Epidermal melanocyte (primary cell): ENCODE measurements at regions not wholly inside any gene's neighbourhood (a gene's known extent, or its start where the extent isn't known, plus 50 kb on each side); places are given as distances from the start of the nearest gene placed in this dataset.
"Not testable (repeated sequence)": the region's sequence is repeated elsewhere in the genome, so short reads cannot be mapped to it uniquely, and the experiment has no call there.

Source experiments
- DNase-seq: peaks from one replicate; pipeline ENCODE4 v3.0.0; 2011; ENCODE audit warnings: low spot score; ENCODE audit not compliant: insufficient read length

GRCh38 chr15:70602834-70603560 is 160.4 kb downstream of the UACA start:
- no peak for DNase-seq

- no peak for DNase-seq
Measured at GRCh38 chr15:70602281-70602680, 161.1 kb downstream of the UACA start.

- DNase-seq: no peak
Measured at GRCh38 chr15:70597945-70598344, 165.4 kb downstream of the UACA start.

GRCh38 chr15:70597056-70597603 is 166.2 kb downstream of the UACA start:
- no peak for DNase-seq

GRCh38 chr15:70596354-70597055 is 166.9 kb downstream of the UACA start:
- DNase-seq: no peak

GRCh38 chr15:70593795-70594194 is 169.6 kb downstream of the UACA start:
- DNase-seq: no peak

- DNase-seq: no peak
Measured at GRCh38 chr15:70589728-70590127, 173.6 kb downstream of the UACA start.

- DNase-seq: peak; percentile 59
Measured at GRCh38 chr15:70589221-70589620, 174.1 kb downstream of the UACA start.

GRCh38 chr15:70588613-70589012 is 174.7 kb downstream of the UACA start:
- DNase-seq: no peak

- DNase-seq: no peak
Measured at GRCh38 chr15:70587896-70588567, 175.3 kb downstream of the UACA start.

GRCh38 chr15:70587012-70587634 is 176.2 kb downstream of the UACA start:
- not testable (repeated sequence) for DNase-seq

- DNase-seq: no peak
Measured at GRCh38 chr15:70586241-70586640, 177.1 kb downstream of the UACA start.

- DNase-seq: no peak
Measured at GRCh38 chr15:70585707-70586034, 177.7 kb downstream of the UACA start.

- no peak for DNase-seq
Measured at GRCh38 chr15:70584838-70585706, 178.3 kb downstream of the UACA start.

GRCh38 chr15:70584441-70584837 is 178.9 kb downstream of the UACA start:
- DNase-seq: no peak

- DNase-seq: no peak
Measured at GRCh38 chr15:70583006-70583405, 180.4 kb downstream of the UACA start.

GRCh38 chr15:70582143-70582945 is 181.0 kb downstream of the UACA start:
- DNase-seq: no peak

- DNase-seq: no peak
Measured at GRCh38 chr15:70580958-70581357, 182.4 kb downstream of the UACA start.

- no peak for DNase-seq
Measured at GRCh38 chr15:70580286-70580685, 183.1 kb downstream of the UACA start.

GRCh38 chr15:70579766-70580165 is 183.6 kb downstream of the UACA start:
- no peak for DNase-seq
